KMS-11 (cell line): ENCODE measurements at regions not wholly inside any gene's neighbourhood (a gene's known extent, or its start where the extent isn't known, plus 50 kb on each side); places are given as distances from the start of the nearest gene placed in this dataset.

Experiments used
- H2AFZ ChIP-seq: fragments of 200-600 bp; sonication (generic); 2 replicates; pipeline ENCODE4 v1.6.1; 2016; ENCODE audit warnings: antibody characterized with exemption, mixed run types, low read depth
- H3K27ac ChIP-seq: fragments of 200-600 bp; sonication (generic); 2 replicates; pipeline ENCODE4 v1.6.1; 2016; ENCODE audit warnings: mild to moderate bottlenecking, mixed run types
- H3K27me3 ChIP-seq: fragments of 200-600 bp; sonication (generic); 2 replicates; pipeline ENCODE4 v1.6.1; 2017; ENCODE audit warnings: mild to moderate bottlenecking, low read depth, mixed run types, moderate library complexity; ENCODE audit not compliant: insufficient read depth
- H3K36me3 ChIP-seq: fragments of 200-600 bp; sonication (generic); 2 replicates; pipeline ENCODE4 v1.6.1; 2017; ENCODE audit warnings: mild to moderate bottlenecking, mixed run types; ENCODE audit not compliant: insufficient read depth
- H3K4me1 ChIP-seq: fragments of 200-600 bp; sonication (generic); 2 replicates; pipeline ENCODE4 v1.6.1; 2016; ENCODE audit warnings: mild to moderate bottlenecking, low read depth, mixed run types; ENCODE audit not compliant: poor library complexity, severe bottlenecking
- H3K4me2 ChIP-seq: fragments of 200-600 bp; sonication (generic); 2 replicates; pipeline ENCODE4 v1.7.0; 2016; ENCODE audit warnings: mild to moderate bottlenecking, mixed run types
- H3K4me3 ChIP-seq: fragments of 200-600 bp; sonication (generic); IDR thresholded peaks from 2 replicates; pipeline ENCODE4 v1.6.1; 2017; ENCODE audit warnings: low read depth, low read length, mixed read lengths; ENCODE audit not compliant: insufficient read depth
- H3K79me2 ChIP-seq: fragments of 200-600 bp; sonication (generic); 2 replicates; pipeline ENCODE4 v1.6.1; 2016; ENCODE audit warnings: low read depth, mixed run types; ENCODE audit not compliant: insufficient read depth
- H3K9ac ChIP-seq: fragments of 200-600 bp; sonication (generic); 2 replicates; pipeline ENCODE4 v1.6.1; 2016; ENCODE audit warnings: mild to moderate bottlenecking, mixed run types
- H4K20me1 ChIP-seq: fragments of 200-600 bp; sonication (generic); 2 replicates; pipeline ENCODE4 v1.6.1; 2016; ENCODE audit warnings: mild to moderate bottlenecking, mixed run types; ENCODE audit not compliant: insufficient read depth
- TF ChIP-seq, protein P1 (sequence below): fragments of 200-600 bp; sonication (generic); conservative IDR thresholded peaks from 2 replicates; pipeline ENCODE4 v1.6.1; 2017; ENCODE audit warnings: low read depth, mild to moderate bottlenecking, antibody characterized with exemption, low read length, moderate library complexity, mixed read lengths

DNA sequence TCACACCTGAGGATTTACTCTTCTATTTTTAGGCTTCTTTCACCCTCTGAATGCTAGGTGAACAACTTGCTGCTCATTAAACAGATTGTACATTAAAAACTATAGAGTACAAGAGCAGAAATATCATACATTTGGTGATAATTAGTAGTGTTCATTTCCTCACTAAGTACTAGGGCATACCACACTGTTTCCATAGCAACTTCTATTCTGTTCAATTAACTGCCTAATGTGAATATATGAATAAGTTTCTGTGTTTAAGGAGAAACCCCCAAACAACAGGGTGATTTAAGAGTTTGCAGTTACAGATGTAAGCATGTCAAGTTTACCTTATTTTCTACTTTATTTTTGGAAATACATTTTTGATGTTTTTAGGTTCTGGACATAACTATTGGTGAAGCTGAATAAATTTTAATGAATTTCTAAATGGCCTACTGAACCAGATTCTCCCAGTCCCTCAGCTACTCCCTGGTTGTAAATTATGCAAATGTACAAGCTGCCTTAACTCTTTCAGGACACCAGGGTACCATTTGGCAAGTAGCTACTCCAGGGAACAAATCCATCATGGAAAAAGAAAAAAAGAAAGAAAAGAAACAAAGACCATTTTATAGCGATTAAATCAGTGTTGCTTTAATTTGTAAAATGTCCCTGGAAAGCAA is 199.8 kb upstream of the NAV3 start:
- Histone ChIP-seq H4K20me1 (no peaks in the 10 kb centered on the region), H3K4me3 (no peak overlapping the region), H3K36me3 (no peaks in the 10 kb centered on the region), H2AFZ (no peak overlapping the region), H3K4me2 (no peak overlapping the region), H3K4me1 (no peaks in the 10 kb centered on the region), H3K9ac (no peak overlapping the region), H3K79me2 (no peaks in the 10 kb centered on the region), H3K27me3 (no peaks in the 10 kb centered on the region), H3K27ac (no peak overlapping the region)
- TF ChIP-seq, protein P1, sequence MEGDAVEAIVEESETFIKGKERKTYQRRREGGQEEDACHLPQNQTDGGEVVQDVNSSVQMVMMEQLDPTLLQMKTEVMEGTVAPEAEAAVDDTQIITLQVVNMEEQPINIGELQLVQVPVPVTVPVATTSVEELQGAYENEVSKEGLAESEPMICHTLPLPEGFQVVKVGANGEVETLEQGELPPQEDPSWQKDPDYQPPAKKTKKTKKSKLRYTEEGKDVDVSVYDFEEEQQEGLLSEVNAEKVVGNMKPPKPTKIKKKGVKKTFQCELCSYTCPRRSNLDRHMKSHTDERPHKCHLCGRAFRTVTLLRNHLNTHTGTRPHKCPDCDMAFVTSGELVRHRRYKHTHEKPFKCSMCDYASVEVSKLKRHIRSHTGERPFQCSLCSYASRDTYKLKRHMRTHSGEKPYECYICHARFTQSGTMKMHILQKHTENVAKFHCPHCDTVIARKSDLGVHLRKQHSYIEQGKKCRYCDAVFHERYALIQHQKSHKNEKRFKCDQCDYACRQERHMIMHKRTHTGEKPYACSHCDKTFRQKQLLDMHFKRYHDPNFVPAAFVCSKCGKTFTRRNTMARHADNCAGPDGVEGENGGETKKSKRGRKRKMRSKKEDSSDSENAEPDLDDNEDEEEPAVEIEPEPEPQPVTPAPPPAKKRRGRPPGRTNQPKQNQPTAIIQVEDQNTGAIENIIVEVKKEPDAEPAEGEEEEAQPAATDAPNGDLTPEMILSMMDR = no peak

DNA sequence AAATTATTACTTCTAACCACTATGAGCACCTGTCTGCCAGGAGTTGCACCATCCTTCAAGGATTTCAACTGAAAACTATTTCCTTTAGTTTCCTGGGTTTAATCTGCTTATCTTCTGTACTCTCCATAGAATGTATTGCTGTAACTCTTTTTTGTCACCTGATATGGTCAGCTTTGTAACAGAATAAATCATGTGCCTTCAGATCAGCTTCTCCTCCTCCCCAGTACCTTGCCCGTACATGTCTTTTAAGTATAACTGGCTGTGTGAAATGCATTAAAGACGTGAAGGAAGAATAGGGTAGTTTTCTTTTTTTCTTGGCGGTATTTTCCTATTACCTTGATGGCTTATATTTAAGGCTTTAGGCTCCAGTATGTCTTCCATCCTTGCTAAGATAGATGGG is 200.3 kb upstream of the NAV3 start:
- H3K79me2 ChIP-seq = no peaks in the 10 kb centered on the region
- no peaks in the 10 kb centered on the region for H3K36me3 ChIP-seq
- no peak overlapping the region for H3K4me3 ChIP-seq
- H3K4me2 ChIP-seq = no peak overlapping the region
- no peaks in the 10 kb centered on the region for H3K27me3 ChIP-seq
- H3K4me1 ChIP-seq = no peaks in the 10 kb centered on the region
- TF ChIP-seq, protein P1 = no peak
- H3K9ac ChIP-seq = no peak overlapping the region
- no peak overlapping the region for H2AFZ ChIP-seq
- H4K20me1 ChIP-seq = no peaks in the 10 kb centered on the region
- H3K27ac ChIP-seq = no peak overlapping the region

DNA sequence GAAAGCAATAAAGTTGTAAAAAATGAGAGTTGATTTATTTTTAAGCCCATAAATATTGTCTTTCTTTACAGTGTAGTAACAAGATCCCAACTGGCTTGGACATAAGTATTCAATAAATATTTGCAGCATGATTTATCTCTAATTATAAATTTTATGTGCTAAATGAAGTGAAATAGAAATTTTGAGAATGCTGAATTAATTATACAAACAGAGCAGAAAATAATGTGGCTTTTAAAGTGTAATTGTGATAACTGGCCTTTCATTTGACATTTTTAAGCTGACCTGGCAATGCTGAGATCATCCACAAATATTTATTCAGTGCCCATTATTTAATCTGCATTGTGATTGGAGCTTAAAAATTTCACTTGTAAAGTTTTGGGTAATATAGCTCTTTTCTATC is 201.6 kb upstream of the NAV3 start:
- Histone ChIP-seq H2AFZ (no peak overlapping the region), H3K4me3 (no peak overlapping the region), H3K36me3 (no peaks in the 10 kb centered on the region), H3K27ac (no peak overlapping the region), H3K4me2 (no peak overlapping the region), H4K20me1 (no peaks in the 10 kb centered on the region), H3K4me1 (no peaks in the 10 kb centered on the region), H3K9ac (no peak overlapping the region), H3K27me3 (no peaks in the 10 kb centered on the region), H3K79me2 (no peaks in the 10 kb centered on the region)
- TF ChIP-seq, protein P1 = no peak

DNA sequence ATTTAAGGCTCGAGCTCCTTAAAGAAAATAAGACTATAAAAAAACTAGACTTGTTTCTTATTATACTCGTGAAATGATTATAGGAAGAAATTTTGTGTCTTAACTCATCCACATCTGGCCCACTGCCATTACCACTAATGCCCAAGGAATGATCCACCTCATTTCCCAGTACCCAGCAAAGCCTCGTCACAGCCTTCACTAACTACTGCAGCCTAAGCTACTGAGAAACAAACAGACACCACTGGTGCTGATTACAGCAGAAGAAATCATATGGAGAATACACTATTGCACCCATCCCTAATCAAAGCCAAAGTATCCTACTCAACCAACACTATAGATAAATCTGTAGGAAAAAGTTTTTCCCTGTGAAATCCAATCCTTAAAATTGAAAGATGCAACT is 205.3 kb upstream of the NAV3 start:
- H3K27me3 ChIP-seq = no peaks in the 10 kb centered on the region
- H3K4me2 ChIP-seq = no peak overlapping the region
- no peak overlapping the region for H2AFZ ChIP-seq
- no peak overlapping the region for H3K27ac ChIP-seq
- H3K4me3 ChIP-seq = no peak overlapping the region
- no peaks in the 10 kb centered on the region for H4K20me1 ChIP-seq
- H3K4me1 ChIP-seq = no peaks in the 10 kb centered on the region
- no peaks in the 10 kb centered on the region for H3K36me3 ChIP-seq
- H3K9ac ChIP-seq = no peak overlapping the region
- TF ChIP-seq, protein P1 = no peak
- H3K79me2 ChIP-seq = no peaks in the 10 kb centered on the region
